ENCODE measurements at regions not wholly inside any gene's neighbourhood (a gene's known extent, or its start where the extent isn't known, plus 50 kb on each side); places are given as distances from the start of the nearest gene placed in this dataset.

GRCh38 chr5:113652161-113652560 lies 138.7 kb downstream of the YTHDC2 start:
- Histone ChIP-seq H3K9me3 (ENCODE audit: insufficient read depth, low read depth, low read length) (no peaks in the 10 kb centered on the region), H3K36me3 (ENCODE audit: insufficient read depth, low read length) (no peaks in the 10 kb centered on the region), H3K27me3 (ENCODE audit: insufficient read depth, low read length) (no peaks in the 10 kb centered on the region), H3K4me3 (ENCODE audit: low read length) (no peak overlapping the region), H3K4me1 (ENCODE audit: insufficient read depth, low read length) (no peaks in the 10 kb centered on the region), H3K9ac (ENCODE audit: low read depth, low read length) (no peak overlapping the region), H3K27ac (ENCODE audit: low read depth, low read length) (no peak overlapping the region)
- WGBS: 81% methylated on average over 7 of the region's 7 CpGs

GRCh38 chr5:113654828-113655227 lies 141.3 kb downstream of the YTHDC2 start:
- Histone ChIP-seq H3K4me1 (ENCODE audit: insufficient read depth, low read length) (no peaks in the 10 kb centered on the region), H3K9me3 (ENCODE audit: insufficient read depth, low read depth, low read length) (no peaks in the 10 kb centered on the region), H3K27ac (ENCODE audit: low read depth, low read length) (no peak overlapping the region), H3K36me3 (ENCODE audit: insufficient read depth, low read length) (no peaks in the 10 kb centered on the region), H3K9ac (ENCODE audit: low read depth, low read length) (no peak overlapping the region), H3K4me3 (ENCODE audit: low read length) (no peak overlapping the region), H3K27me3 (ENCODE audit: insufficient read depth, low read length) (no peaks in the 10 kb centered on the region)
- 96% methylated on average over 3 of the region's 3 CpGs for WGBS

GRCh38 chr5:113660206-113660605 lies 146.7 kb downstream of the YTHDC2 start:
- Histone ChIP-seq H3K27ac (ENCODE audit: low read depth, low read length) (no peak overlapping the region), H3K4me3 (ENCODE audit: low read length) (no peak overlapping the region), H3K36me3 (ENCODE audit: insufficient read depth, low read length) (no peaks in the 10 kb centered on the region), H3K4me1 (ENCODE audit: insufficient read depth, low read length) (no peaks in the 10 kb centered on the region), H3K9ac (ENCODE audit: low read depth, low read length) (no peak overlapping the region), H3K27me3 (ENCODE audit: insufficient read depth, low read length) (no peaks in the 10 kb centered on the region), H3K9me3 (ENCODE audit: insufficient read depth, low read depth, low read length) (no peaks in the 10 kb centered on the region)
- 86% methylated on average over 3 of the region's 3 CpGs for WGBS

- H3K9ac ChIP-seq (ENCODE audit: low read depth, low read length): no peak overlapping the region
- no peaks in the 10 kb centered on the region for H3K36me3 ChIP-seq (ENCODE audit: insufficient read depth, low read length)
- no peaks in the 10 kb centered on the region for H3K9me3 ChIP-seq (ENCODE audit: insufficient read depth, low read depth, low read length)
- H3K4me3 ChIP-seq (ENCODE audit: low read length): no peak overlapping the region
- 95% methylated on average over 1 of the region's 1 CpG for WGBS
- H3K27ac ChIP-seq (ENCODE audit: low read depth, low read length): no peak overlapping the region
- H3K4me1 ChIP-seq (ENCODE audit: insufficient read depth, low read length): no peaks in the 10 kb centered on the region
- no peaks in the 10 kb centered on the region for H3K27me3 ChIP-seq (ENCODE audit: insufficient read depth, low read length)
Observed at GRCh38 chr5:113660706-113661250, 147.3 kb downstream of the YTHDC2 start.

GRCh38 chr5:113663879-113664541 lies 150.5 kb downstream of the YTHDC2 start:
- WGBS: 69% methylated on average over 7 of the region's 7 CpGs
- Histone ChIP-seq H3K27ac (ENCODE audit: low read depth, low read length) (no peak overlapping the region), H3K27me3 (ENCODE audit: insufficient read depth, low read length) (no peaks in the 10 kb centered on the region), H3K9ac (ENCODE audit: low read depth, low read length) (no peak overlapping the region), H3K4me1 (ENCODE audit: insufficient read depth, low read length) (no peaks in the 10 kb centered on the region), H3K4me3 (ENCODE audit: low read length) (no peak overlapping the region), H3K36me3 (ENCODE audit: insufficient read depth, low read length) (no peaks in the 10 kb centered on the region), H3K9me3 (ENCODE audit: insufficient read depth, low read depth, low read length) (no peaks in the 10 kb centered on the region)

- Histone ChIP-seq H3K4me3 (ENCODE audit: low read length) (no peak overlapping the region), H3K36me3 (ENCODE audit: insufficient read depth, low read length) (no peaks in the 10 kb centered on the region; the same call in 1 of the 2 replicates), H3K9ac (ENCODE audit: low read depth, low read length) (no peak overlapping the region), H3K27me3 (ENCODE audit: insufficient read depth, low read length) (no peaks in the 10 kb centered on the region), H3K27ac (ENCODE audit: low read depth, low read length) (no peak overlapping the region), H3K9me3 (ENCODE audit: insufficient read depth, low read depth, low read length) (peaks cover 27% of the 10 kb centered on the region), H3K4me1 (ENCODE audit: insufficient read depth, low read length) (no peaks in the 10 kb centered on the region)
- 89% methylated on average over 3 of the region's 3 CpGs for WGBS
Observed at GRCh38 chr5:113673041-113673440, 159.5 kb downstream of the YTHDC2 start.

- Histone ChIP-seq H3K9ac (ENCODE audit: low read depth, low read length) (no peak overlapping the region), H3K4me1 (ENCODE audit: insufficient read depth, low read length) (peaks cover 6% of the 10 kb centered on the region; the same call in 1 of the 2 replicates), H3K27ac (ENCODE audit: low read depth, low read length) (no peak overlapping the region), H3K36me3 (ENCODE audit: insufficient read depth, low read length) (no peaks in the 10 kb centered on the region; the same call in 1 of the 2 replicates), H3K4me3 (ENCODE audit: low read length) (no peak overlapping the region), H3K9me3 (ENCODE audit: insufficient read depth, low read depth, low read length) (peaks cover 24% of the 10 kb centered on the region), H3K27me3 (ENCODE audit: insufficient read depth, low read length) (no peaks in the 10 kb centered on the region)
- WGBS: 96% methylated on average over 2 of the region's 3 CpGs
Observed at GRCh38 chr5:113675166-113675565, 161.7 kb downstream of the YTHDC2 start.

- peaks cover 9% of the 10 kb centered on the region; the same call in 1 of the 2 replicates for H3K4me1 ChIP-seq (ENCODE audit: insufficient read depth, low read length)
- H3K36me3 ChIP-seq (ENCODE audit: insufficient read depth, low read length): no peaks in the 10 kb centered on the region; the same call in 1 of the 2 replicates
- H3K27ac ChIP-seq (ENCODE audit: low read depth, low read length): no peak overlapping the region
- 57% methylated on average over 1 of the region's 1 CpG for WGBS
- H3K9me3 ChIP-seq (ENCODE audit: insufficient read depth, low read depth, low read length): peaks cover 23% of the 10 kb centered on the region
- H3K9ac ChIP-seq (ENCODE audit: low read depth, low read length): no peak overlapping the region
- H3K27me3 ChIP-seq (ENCODE audit: insufficient read depth, low read length): no peaks in the 10 kb centered on the region
- H3K4me3 ChIP-seq (ENCODE audit: low read length): no peak overlapping the region
Observed at GRCh38 chr5:113678202-113678601, 164.7 kb downstream of the YTHDC2 start.

GRCh38 chr5:113678924-113679575 lies 165.6 kb downstream of the YTHDC2 start:
- Histone ChIP-seq H3K36me3 (ENCODE audit: insufficient read depth, low read length) (no peaks in the 10 kb centered on the region; the same call in 1 of the 2 replicates), H3K27me3 (ENCODE audit: insufficient read depth, low read length) (no peaks in the 10 kb centered on the region), H3K4me3 (ENCODE audit: low read length) (no peak overlapping the region), H3K9ac (ENCODE audit: low read depth, low read length) (no peak overlapping the region), H3K27ac (ENCODE audit: low read depth, low read length) (no peak overlapping the region), H3K4me1 (ENCODE audit: insufficient read depth, low read length) (peaks cover 11% of the 10 kb centered on the region; the same call in 1 of the 2 replicates), H3K9me3 (ENCODE audit: insufficient read depth, low read depth, low read length) (peaks cover 14% of the 10 kb centered on the region)
- WGBS: 19% methylated on average over 4 of the region's 7 CpGs

GRCh38 chr5:113680534-113680933 lies 167.0 kb downstream of the YTHDC2 start:
- Histone ChIP-seq H3K27ac (ENCODE audit: low read depth, low read length) (no peak overlapping the region), H3K9ac (ENCODE audit: low read depth, low read length) (no peak overlapping the region), H3K9me3 (ENCODE audit: insufficient read depth, low read depth, low read length) (no peaks in the 10 kb centered on the region), H3K4me3 (ENCODE audit: low read length) (no peak overlapping the region), H3K36me3 (ENCODE audit: insufficient read depth, low read length) (no peaks in the 10 kb centered on the region), H3K4me1 (ENCODE audit: insufficient read depth, low read length) (peaks cover 11% of the 10 kb centered on the region; the same call in 1 of the 2 replicates), H3K27me3 (ENCODE audit: insufficient read depth, low read length) (no peaks in the 10 kb centered on the region)
- WGBS: 79% methylated on average over 2 of the region's 2 CpGs

- H3K27ac ChIP-seq (ENCODE audit: low read depth, low read length): no peak overlapping the region
- H3K4me3 ChIP-seq (ENCODE audit: low read length): no peak overlapping the region
- no peak overlapping the region for H3K9ac ChIP-seq (ENCODE audit: low read depth, low read length)
- H3K4me1 ChIP-seq (ENCODE audit: insufficient read depth, low read length): peaks cover 11% of the 10 kb centered on the region; the same call in 1 of the 2 replicates
- no peaks in the 10 kb centered on the region for H3K27me3 ChIP-seq (ENCODE audit: insufficient read depth, low read length)
- no peaks in the 10 kb centered on the region for H3K9me3 ChIP-seq (ENCODE audit: insufficient read depth, low read depth, low read length)
- H3K36me3 ChIP-seq (ENCODE audit: insufficient read depth, low read length): no peaks in the 10 kb centered on the region
- 42% methylated on average over 7 of the region's 7 CpGs for WGBS
Observed at GRCh38 chr5:113682497-113683136, 169.1 kb downstream of the YTHDC2 start.
